Testis (tissue), 2 donors: ENCODE measurements at regions not wholly inside any gene's neighbourhood (a gene's known extent, or its start where the extent isn't known, plus 50 kb on each side); places are given as distances from the start of the nearest gene placed in this dataset.

Experiments
- POLR2A ChIP-seq: fragments of 450-650 bp; IDR thresholded peaks from one replicate; pipeline ENCODE4 v1.6.1; 2017; ENCODE audit warnings: antibody characterized with exemption, mild to moderate bottlenecking, moderate library complexity
- TF ChIP-seq, protein P1 (sequence below), 3 experiments: fragments of 450-650 bp in 2 of 3; fragments of 200-600 bp in 1 of 3; sonication (generic) in 1 of 3; IDR thresholded peaks; one replicate each; pipeline ENCODE4 v1.5.1; 2016 to 2019; ENCODE audit warnings: antibody characterized with exemption in 3 of 3, mild to moderate bottlenecking in 2 of 3, moderate library complexity in 1 of 3

DNA sequence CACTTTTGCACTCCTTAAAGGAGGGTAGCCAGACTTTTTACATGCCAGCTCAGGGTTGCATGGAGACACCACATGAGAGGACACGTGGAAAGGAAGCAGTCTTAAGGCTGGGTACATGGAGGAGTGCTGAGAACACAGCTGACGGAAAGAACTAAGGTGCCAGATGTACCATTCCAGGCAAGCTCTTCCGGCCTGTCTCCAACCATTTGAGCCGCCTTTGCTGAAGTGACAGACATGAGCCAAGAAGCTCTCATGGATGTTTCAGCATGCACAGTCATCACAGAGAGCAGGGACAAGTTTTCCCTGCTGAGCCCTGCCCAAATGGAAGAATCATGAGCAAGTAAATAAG, 83.4 kb upstream of the BMP2K start:
- TF ChIP-seq POLR2A = no peak
- TF ChIP-seq, protein P1, sequence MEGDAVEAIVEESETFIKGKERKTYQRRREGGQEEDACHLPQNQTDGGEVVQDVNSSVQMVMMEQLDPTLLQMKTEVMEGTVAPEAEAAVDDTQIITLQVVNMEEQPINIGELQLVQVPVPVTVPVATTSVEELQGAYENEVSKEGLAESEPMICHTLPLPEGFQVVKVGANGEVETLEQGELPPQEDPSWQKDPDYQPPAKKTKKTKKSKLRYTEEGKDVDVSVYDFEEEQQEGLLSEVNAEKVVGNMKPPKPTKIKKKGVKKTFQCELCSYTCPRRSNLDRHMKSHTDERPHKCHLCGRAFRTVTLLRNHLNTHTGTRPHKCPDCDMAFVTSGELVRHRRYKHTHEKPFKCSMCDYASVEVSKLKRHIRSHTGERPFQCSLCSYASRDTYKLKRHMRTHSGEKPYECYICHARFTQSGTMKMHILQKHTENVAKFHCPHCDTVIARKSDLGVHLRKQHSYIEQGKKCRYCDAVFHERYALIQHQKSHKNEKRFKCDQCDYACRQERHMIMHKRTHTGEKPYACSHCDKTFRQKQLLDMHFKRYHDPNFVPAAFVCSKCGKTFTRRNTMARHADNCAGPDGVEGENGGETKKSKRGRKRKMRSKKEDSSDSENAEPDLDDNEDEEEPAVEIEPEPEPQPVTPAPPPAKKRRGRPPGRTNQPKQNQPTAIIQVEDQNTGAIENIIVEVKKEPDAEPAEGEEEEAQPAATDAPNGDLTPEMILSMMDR (IDR thresholded peaks at IDR 0.05) = no peak
